AG09309 (cell line): ENCODE measurements at regions not wholly inside any gene's neighbourhood (a gene's known extent, or its start where the extent isn't known, plus 50 kb on each side); places are given as distances from the start of the nearest gene placed in this dataset.
"Not testable (repeated sequence)": the region's sequence is repeated elsewhere in the genome, so short reads cannot be mapped to it uniquely, and the experiment has no call there.

ENCODE experiments used
- DNase-seq: peaks from one replicate; pipeline ENCODE4 v3.0.0-alpha.2; 2010; ENCODE audit warnings: low read depth
- H3K4me3 ChIP-seq: 2 replicates; pipeline ENCODE4 v1.5.1; 2011; ENCODE audit warnings: mild to moderate bottlenecking, low read depth, low read length, moderate library complexity; ENCODE audit not compliant: control insufficient read depth
- TF ChIP-seq, protein P1 (sequence below): IDR thresholded peaks from 2 replicates; pipeline ENCODE4 v1.5.1; 2011; ENCODE audit warnings: mild to moderate bottlenecking, low read depth, low read length, inconsistent platforms; ENCODE audit not compliant: insufficient read depth, control insufficient read depth; ENCODE audit errors: missing control alignments

GRCh38 chr4:34000356-34000755, 2244.0 kb downstream of the ARAP2 start:
- H3K4me3 ChIP-seq = no peak overlapping the region
- TF ChIP-seq, protein P1, sequence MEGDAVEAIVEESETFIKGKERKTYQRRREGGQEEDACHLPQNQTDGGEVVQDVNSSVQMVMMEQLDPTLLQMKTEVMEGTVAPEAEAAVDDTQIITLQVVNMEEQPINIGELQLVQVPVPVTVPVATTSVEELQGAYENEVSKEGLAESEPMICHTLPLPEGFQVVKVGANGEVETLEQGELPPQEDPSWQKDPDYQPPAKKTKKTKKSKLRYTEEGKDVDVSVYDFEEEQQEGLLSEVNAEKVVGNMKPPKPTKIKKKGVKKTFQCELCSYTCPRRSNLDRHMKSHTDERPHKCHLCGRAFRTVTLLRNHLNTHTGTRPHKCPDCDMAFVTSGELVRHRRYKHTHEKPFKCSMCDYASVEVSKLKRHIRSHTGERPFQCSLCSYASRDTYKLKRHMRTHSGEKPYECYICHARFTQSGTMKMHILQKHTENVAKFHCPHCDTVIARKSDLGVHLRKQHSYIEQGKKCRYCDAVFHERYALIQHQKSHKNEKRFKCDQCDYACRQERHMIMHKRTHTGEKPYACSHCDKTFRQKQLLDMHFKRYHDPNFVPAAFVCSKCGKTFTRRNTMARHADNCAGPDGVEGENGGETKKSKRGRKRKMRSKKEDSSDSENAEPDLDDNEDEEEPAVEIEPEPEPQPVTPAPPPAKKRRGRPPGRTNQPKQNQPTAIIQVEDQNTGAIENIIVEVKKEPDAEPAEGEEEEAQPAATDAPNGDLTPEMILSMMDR = no peak

DNA sequence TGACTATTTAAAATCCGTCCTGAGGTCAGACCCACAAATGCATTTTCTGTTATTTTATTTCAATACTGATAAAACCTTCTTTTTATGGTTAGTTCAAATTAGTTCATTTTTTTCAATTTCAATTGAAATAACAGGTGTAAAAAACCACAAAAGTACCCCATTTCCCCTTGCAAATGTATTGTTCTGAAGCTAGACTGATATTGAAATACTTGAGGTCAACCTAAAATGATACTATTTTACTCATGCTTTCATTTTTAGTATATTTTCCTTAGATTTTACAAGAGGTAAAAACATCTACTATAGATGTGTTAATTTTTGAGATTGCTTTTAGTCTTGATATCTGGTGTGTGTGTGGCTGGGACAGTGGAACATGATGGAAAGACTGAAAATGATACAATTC, 2237.8 kb downstream of the ARAP2 start:
- H3K4me3 ChIP-seq, DNase-seq: not testable (repeated sequence)

More at GRCh38 chr4:34000356-34000755, 2244.0 kb downstream of the ARAP2 start:
- no peak for DNase-seq

- no peak for DNase-seq
- H3K4me3 ChIP-seq = no peak overlapping the region
- TF ChIP-seq, protein P1 = no peak
Observed at GRCh38 chr4:34009951-34010350, 2234.4 kb downstream of the ARAP2 start.

DNA sequence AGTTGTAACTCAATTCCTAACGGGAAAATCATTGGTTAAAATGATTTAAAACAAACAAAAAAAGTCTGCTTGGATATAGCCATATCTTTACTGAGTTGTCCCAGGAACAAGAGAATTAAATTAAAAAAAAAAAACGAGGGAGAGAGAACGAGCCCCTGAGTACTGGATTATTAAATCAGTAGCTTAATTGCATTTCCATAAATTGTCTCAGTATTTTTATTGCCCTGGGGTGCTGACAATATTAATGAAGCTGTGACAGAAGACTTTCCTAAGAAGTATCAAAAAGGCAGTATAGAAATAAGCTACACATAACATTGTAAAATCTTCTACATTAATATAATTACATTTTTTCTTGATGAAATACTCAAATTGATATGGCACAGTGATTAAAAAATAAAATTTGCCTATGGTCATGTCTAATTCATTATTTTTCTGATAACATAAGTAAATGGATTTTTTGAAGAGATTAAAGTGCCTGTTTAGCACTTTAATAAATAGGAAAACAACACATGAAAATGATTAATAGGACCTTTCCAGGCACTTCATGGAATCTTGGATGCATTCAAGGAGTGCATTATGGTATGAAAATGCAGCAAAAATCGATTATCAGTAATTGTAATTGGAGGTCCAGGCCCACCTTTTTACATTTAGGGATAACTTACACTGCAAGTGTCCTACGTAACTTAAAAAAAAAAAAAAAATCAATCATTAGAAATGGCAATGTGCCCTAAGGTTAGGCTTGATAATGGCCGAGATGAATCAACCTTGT, 2233.4 kb downstream of the ARAP2 start:
- DNase-seq = no peak
- H3K4me3 ChIP-seq = no peak overlapping the region
- TF ChIP-seq, protein P1 = no peak

GRCh38 chr4:34035225-34035624, 2209.1 kb downstream of the ARAP2 start:
- TF ChIP-seq, protein P1 = no peak
- no peak for DNase-seq
- H3K4me3 ChIP-seq = no peak overlapping the region

DNA sequence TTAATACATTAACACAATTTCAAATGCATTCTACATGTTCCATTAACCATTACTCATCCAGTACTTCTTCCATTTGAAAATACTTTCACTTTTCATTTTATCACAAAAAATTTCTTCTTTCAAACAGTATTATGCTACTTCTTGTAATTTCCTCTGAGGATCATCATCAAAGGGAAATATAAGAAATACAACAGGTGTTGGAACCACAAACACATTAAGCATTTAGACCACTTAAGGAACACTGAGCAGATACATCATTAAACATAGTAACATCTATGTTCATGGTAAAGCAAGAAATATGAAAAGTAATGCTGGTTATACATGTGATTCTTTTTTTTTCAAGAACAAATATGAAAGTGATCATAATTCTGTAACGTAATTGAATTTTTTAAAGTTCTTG, 2207.0 kb downstream of the ARAP2 start:
- TF ChIP-seq, protein P1 = no peak
- H3K4me3 ChIP-seq = no peak overlapping the region
- DNase-seq = no peak

- no peak overlapping the region for H3K4me3 ChIP-seq
- DNase-seq = no peak
- TF ChIP-seq, protein P1 = no peak
Observed at GRCh38 chr4:34039766-34040165, 2204.5 kb downstream of the ARAP2 start.
